ENCODE measurements at regions not wholly inside any gene's neighbourhood (a gene's known extent, or its start where the extent isn't known, plus 50 kb on each side); places are given as distances from the start of the nearest gene placed in this dataset.
"Not testable (repeated sequence)": the region's sequence is repeated elsewhere in the genome, so short reads cannot be mapped to it uniquely, and the experiment has no call there.

GRCh38 chr9:78989031-78989658 lies 582.6 kb upstream of the TLE4 start:
- Histone ChIP-seq H3K4me3 (ENCODE audit: low read length) (no peak overlapping the region), H3K4me1 (ENCODE audit: control insufficient read depth, insufficient read depth, low read length) (no peaks in the 10 kb centered on the region)
- peak; percentile 2 for DNase-seq

DNA sequence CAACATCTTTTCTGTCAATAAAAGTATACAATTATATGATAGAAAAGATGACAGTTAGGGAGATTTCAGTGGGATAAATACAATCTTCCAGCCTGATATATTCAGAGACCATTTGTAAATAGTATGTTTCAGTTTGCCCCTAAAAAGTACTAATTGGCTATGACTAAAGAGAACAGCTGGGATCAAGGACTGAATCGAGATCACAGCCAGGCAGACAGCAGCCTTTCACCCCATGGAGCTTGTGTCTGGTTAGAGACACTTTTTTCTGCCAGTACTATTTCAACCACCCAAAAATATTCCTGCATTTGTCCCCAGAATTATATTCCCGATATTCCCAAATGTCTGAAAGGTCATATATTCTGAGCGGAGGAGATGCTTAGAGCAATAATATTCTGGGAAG lies 577.3 kb upstream of the TLE4 start:
- H3K4me1 ChIP-seq (ENCODE audit: control insufficient read depth, insufficient read depth, low read length) = no peaks in the 10 kb centered on the region
- DNase-seq = peak; percentile 39
- 40% methylated on average over 1 of the region's 3 CpGs for WGBS (ENCODE audit: insufficient coverage)

More at GRCh38 chr9:78989031-78989658, 582.6 kb upstream of the TLE4 start:
- 67% methylated on average over 1 of the region's 2 CpGs for WGBS (ENCODE audit: insufficient coverage)
- Histone ChIP-seq H3K36me3 (ENCODE audit: control insufficient read depth, insufficient read depth, low read length) (no peaks in the 10 kb centered on the region), H3K27ac (ENCODE audit: low read length) (no peak overlapping the region), H3K27me3 (ENCODE audit: control insufficient read depth, insufficient read depth, low read length) (no peaks in the 10 kb centered on the region), H3K9me3 (replicated peaks; ENCODE audit: control insufficient read depth, low read depth, low read length) (no peaks in the 10 kb centered on the region)

DNA sequence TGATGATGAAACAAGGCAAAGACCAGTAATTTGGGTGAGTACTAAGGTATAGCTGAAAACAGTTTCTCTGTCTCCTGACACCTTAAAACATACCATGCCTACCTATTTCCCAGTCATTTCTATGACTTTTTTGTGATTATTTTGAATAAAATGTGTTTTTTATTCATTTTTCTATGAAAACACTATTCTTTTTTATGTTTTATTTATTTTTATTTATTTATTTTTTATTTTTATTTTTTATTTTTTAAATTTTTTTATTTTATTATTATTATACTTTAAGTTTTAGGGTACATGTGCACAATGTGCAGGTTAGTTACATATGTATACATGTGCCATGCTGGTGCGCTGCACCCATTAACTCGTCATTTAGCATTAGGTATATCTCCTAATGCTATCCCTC lies 576.8 kb upstream of the TLE4 start:
- 67% methylated on average over 1 of the region's 2 CpGs for WGBS (ENCODE audit: insufficient coverage)
- H3K27me3 ChIP-seq (ENCODE audit: control insufficient read depth, insufficient read depth, low read length); H3K27ac ChIP-seq (ENCODE audit: low read length); H3K9me3 ChIP-seq (replicated peaks; ENCODE audit: control insufficient read depth, low read depth, low read length); DNase-seq; H3K4me3 ChIP-seq (ENCODE audit: low read length); H3K4me1 ChIP-seq (ENCODE audit: control insufficient read depth, insufficient read depth, low read length); H3K36me3 ChIP-seq (ENCODE audit: control insufficient read depth, insufficient read depth, low read length): not testable (repeated sequence)

More for the DNA sequence above, 577.3 kb upstream of the TLE4 start:
- Histone ChIP-seq H3K27ac (ENCODE audit: low read length) (no peak overlapping the region), H3K4me3 (ENCODE audit: low read length) (no peak overlapping the region), H3K36me3 (ENCODE audit: control insufficient read depth, insufficient read depth, low read length) (no peaks in the 10 kb centered on the region), H3K27me3 (ENCODE audit: control insufficient read depth, insufficient read depth, low read length) (no peaks in the 10 kb centered on the region), H3K9me3 (replicated peaks; ENCODE audit: control insufficient read depth, low read depth, low read length) (no peaks in the 10 kb centered on the region)

DNA sequence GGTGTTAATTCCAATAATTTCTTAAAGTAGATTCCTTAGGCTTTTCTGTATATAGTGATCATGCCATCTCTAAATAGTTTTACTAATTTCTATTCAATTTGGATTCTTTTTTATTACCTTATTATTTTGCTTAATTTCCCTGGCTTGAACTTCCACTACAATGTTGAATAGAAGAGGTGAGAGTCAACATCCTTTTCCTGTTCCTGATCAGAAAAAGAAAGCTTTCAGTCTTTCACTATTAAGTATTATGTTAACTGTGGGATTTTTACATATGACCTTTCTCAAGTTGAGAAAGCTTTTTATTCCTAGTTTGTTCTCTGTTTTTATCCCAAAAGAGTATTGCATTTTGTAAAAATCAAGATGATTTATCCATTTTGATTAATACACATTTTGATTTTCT lies 574.5 kb upstream of the TLE4 start:
- no peaks in the 10 kb centered on the region for H3K9me3 ChIP-seq (replicated peaks; ENCODE audit: control insufficient read depth, low read depth, low read length)
- H3K27me3 ChIP-seq (ENCODE audit: control insufficient read depth, insufficient read depth, low read length) = no peaks in the 10 kb centered on the region
- H3K4me1 ChIP-seq (ENCODE audit: control insufficient read depth, insufficient read depth, low read length) = no peaks in the 10 kb centered on the region
- DNase-seq = no peak
- no peaks in the 10 kb centered on the region for H3K36me3 ChIP-seq (ENCODE audit: control insufficient read depth, insufficient read depth, low read length)
- no peak overlapping the region for H3K27ac ChIP-seq (ENCODE audit: low read length)
- no peak overlapping the region for H3K4me3 ChIP-seq (ENCODE audit: low read length)

- Histone ChIP-seq H3K9me3 (replicated peaks; ENCODE audit: control insufficient read depth, low read depth, low read length) (no peaks in the 10 kb centered on the region), H3K27me3 (ENCODE audit: control insufficient read depth, insufficient read depth, low read length) (no peaks in the 10 kb centered on the region), H3K36me3 (ENCODE audit: control insufficient read depth, insufficient read depth, low read length) (no peaks in the 10 kb centered on the region), H3K27ac (ENCODE audit: low read length) (no peak overlapping the region), H3K4me3 (ENCODE audit: low read length) (no peak overlapping the region), H3K4me1 (ENCODE audit: control insufficient read depth, insufficient read depth, low read length) (no peaks in the 10 kb centered on the region)
- 67% methylated on average over 3 of the region's 4 CpGs for WGBS (ENCODE audit: insufficient coverage)
- DNase-seq = no peak
These were observed 571.3 kb upstream of the TLE4 start for GRCh38 chr9:79000230-79001002.

GRCh38 chr9:79001012-79001411 lies 570.8 kb upstream of the TLE4 start:
- Histone ChIP-seq H3K36me3 (ENCODE audit: control insufficient read depth, insufficient read depth, low read length) (no peaks in the 10 kb centered on the region), H3K4me1 (ENCODE audit: control insufficient read depth, insufficient read depth, low read length) (no peaks in the 10 kb centered on the region), H3K27ac (ENCODE audit: low read length) (no peak overlapping the region), H3K9me3 (replicated peaks; ENCODE audit: control insufficient read depth, low read depth, low read length) (no peaks in the 10 kb centered on the region), H3K4me3 (ENCODE audit: low read length) (no peak overlapping the region), H3K27me3 (ENCODE audit: control insufficient read depth, insufficient read depth, low read length) (no peaks in the 10 kb centered on the region)
- no peak for DNase-seq
- WGBS (ENCODE audit: insufficient coverage) = no CpG with 5 or more reads among the region's 2 CpGs

DNA sequence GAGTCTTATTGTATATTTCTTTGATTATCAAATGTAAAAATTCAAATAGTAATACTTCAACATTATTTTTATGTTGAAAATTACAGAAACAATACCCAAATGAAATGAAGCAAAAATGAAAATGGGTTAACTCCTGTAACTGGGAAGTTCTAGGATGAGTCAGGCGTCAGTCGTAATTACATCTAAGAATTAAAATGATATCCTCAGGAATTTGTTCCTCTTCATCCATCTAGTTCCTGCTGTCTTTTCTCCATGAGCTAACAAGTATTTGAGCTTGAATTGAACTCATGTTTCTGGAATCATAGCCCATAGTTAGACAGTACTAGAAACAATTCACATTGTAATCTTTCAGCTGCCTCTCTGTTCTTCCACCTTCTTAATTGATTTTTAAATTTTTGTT lies 568.3 kb upstream of the TLE4 start:
- H3K27ac ChIP-seq (ENCODE audit: low read length) = no peak overlapping the region
- DNase-seq = no peak
- H3K9me3 ChIP-seq (replicated peaks; ENCODE audit: control insufficient read depth, low read depth, low read length) = no peaks in the 10 kb centered on the region
- no peaks in the 10 kb centered on the region for H3K4me1 ChIP-seq (ENCODE audit: control insufficient read depth, insufficient read depth, low read length)
- no peaks in the 10 kb centered on the region for H3K27me3 ChIP-seq (ENCODE audit: control insufficient read depth, insufficient read depth, low read length)
- no peaks in the 10 kb centered on the region for H3K36me3 ChIP-seq (ENCODE audit: control insufficient read depth, insufficient read depth, low read length)
- no CpG with 5 or more reads among the region's 2 CpGs for WGBS (ENCODE audit: insufficient coverage)
- H3K4me3 ChIP-seq (ENCODE audit: low read length) = no peak overlapping the region

DNA sequence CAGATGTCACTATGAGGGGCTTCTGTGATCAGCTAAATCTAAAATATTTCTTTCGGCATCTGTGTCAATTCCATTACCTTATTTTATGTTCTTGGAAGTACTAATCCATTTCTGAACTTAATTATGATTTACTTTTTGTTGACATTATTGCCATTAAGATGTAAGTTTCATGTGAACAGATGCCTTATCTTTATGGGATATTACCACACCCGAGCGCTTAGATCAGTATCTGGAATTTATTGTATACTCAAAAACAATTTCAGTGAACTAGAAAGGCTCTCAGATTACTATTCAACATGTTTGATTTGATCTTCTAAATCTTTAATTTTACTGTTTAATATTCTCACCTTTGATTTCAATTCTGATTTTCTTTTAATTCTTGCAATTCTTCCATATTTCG lies 567.7 kb upstream of the TLE4 start:
- H3K4me1 ChIP-seq (ENCODE audit: control insufficient read depth, insufficient read depth, low read length) = no peaks in the 10 kb centered on the region
- H3K9me3 ChIP-seq (replicated peaks; ENCODE audit: control insufficient read depth, low read depth, low read length) = no peaks in the 10 kb centered on the region
- no peaks in the 10 kb centered on the region for H3K27me3 ChIP-seq (ENCODE audit: control insufficient read depth, insufficient read depth, low read length)
- no peaks in the 10 kb centered on the region for H3K36me3 ChIP-seq (ENCODE audit: control insufficient read depth, insufficient read depth, low read length)
- no peak overlapping the region for H3K4me3 ChIP-seq (ENCODE audit: low read length)
- no CpG with 5 or more reads among the region's 4 CpGs for WGBS (ENCODE audit: insufficient coverage)
- no peak for DNase-seq
- H3K27ac ChIP-seq (ENCODE audit: low read length) = no peak overlapping the region

DNA sequence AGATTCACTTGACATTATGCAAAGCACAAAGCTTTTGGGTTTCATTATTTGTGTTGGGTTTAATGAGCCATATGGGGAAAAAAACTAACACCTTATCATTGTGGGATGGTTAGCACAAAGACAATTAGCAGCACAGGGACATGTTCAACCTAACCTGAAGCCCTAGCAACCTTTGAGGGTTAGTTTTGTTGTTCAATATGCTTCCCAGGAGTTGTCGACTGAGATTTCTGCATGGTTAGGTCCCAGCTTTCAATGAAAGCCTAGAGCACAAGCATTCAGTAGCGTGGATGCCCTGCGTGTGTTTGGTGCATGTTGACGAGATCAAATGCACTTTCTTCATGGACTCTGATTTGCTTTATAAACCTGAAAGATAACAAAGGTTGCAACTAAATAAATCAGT lies 565.2 kb upstream of the TLE4 start:
- no peak for DNase-seq
- H3K4me3 ChIP-seq (ENCODE audit: low read length) = no peak overlapping the region
- no peaks in the 10 kb centered on the region for H3K4me1 ChIP-seq (ENCODE audit: control insufficient read depth, insufficient read depth, low read length)
- no peak overlapping the region for H3K27ac ChIP-seq (ENCODE audit: low read length)
- 70% methylated on average over 2 of the region's 4 CpGs for WGBS (ENCODE audit: insufficient coverage)
- no peaks in the 10 kb centered on the region for H3K9me3 ChIP-seq (replicated peaks; ENCODE audit: control insufficient read depth, low read depth, low read length)
- no peaks in the 10 kb centered on the region for H3K36me3 ChIP-seq (ENCODE audit: control insufficient read depth, insufficient read depth, low read length)
- H3K27me3 ChIP-seq (ENCODE audit: control insufficient read depth, insufficient read depth, low read length) = no peaks in the 10 kb centered on the region

DNA sequence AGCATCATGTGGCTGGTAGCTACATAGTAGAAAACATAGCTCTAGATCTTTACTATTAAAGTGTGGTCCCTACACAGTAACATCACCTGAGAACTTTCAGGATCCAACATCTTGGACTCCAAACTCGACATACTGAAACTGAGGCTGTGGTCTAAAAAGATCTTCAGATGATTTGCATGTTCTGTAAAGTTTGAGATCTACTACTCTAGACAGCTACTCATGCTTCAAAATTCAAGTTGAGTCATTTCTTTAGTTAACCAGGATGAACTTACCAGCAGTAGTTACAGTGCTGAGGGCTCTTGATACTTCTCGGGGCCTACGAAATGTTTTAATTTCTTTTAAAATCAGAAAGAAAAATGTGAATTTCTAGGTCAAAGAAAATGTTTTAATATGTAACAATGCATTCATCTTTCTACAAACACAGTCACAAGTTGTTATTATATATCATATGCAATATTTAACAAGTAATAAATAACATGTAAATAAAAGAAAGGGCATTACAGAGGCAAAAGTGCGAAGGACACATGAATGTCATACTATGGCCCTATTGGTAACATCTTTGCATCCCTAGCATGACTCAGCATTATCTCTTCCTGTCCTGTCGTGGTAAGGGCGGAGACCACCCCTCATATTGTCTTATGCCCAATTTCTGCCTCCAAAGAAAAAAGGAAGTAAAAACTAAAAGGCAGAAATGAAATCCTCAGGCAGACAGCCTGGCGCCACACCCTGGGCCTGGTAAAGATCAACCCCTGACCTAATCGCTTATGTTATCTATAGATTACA lies 563.9 kb upstream of the TLE4 start:
- WGBS (ENCODE audit: insufficient coverage) = no CpG with 5 or more reads among the region's 8 CpGs

More for the DNA sequence above, 563.9 kb upstream of the TLE4 start:
- H3K4me3 ChIP-seq (ENCODE audit: low read length) = no peak overlapping the region
- DNase-seq = no peak
- H3K27ac ChIP-seq (ENCODE audit: low read length) = no peak overlapping the region
- H3K4me1 ChIP-seq (ENCODE audit: control insufficient read depth, insufficient read depth, low read length) = no peaks in the 10 kb centered on the region
- no peaks in the 10 kb centered on the region for H3K36me3 ChIP-seq (ENCODE audit: control insufficient read depth, insufficient read depth, low read length)
- H3K9me3 ChIP-seq (replicated peaks; ENCODE audit: control insufficient read depth, low read depth, low read length) = no peaks in the 10 kb centered on the region
- no peaks in the 10 kb centered on the region for H3K27me3 ChIP-seq (ENCODE audit: control insufficient read depth, insufficient read depth, low read length)

All from muscle of leg (tissue), 3 donors.